ENCODE measurements at regions not wholly inside any gene's neighbourhood (a gene's known extent, or its start where the extent isn't known, plus 50 kb on each side); places are given as distances from the start of the nearest gene placed in this dataset.

DNA sequence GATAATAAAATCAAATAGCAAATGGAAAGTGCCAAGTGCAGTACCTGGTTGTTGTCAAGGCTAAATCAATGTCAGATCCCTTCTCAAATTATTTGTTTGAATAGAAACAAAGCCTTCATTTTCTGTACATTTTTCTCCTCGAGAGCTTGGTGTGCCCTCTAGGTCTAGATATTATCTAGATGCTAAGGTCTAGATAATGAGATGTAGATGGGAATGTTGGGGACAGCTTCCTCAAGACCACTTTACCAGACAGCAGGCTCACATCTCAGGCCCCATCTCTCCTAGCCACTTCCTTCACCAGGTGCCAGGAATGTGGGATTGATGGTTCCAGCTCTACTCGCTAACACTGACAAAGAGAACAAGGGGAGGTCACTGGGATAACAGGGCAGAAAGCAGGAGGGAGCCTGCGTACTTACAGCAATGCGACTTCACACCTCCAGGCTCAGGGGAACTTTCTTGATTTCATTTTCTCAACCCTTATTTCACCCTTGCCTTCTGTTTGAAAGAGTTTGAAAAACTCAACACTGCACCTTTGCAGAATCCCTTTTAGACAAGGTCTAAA lies 451.4 kb upstream of the VSTM2A start:
- H3K4me1 ChIP-seq (ENCODE audit: control insufficient read depth, insufficient read depth, low read length), result no peaks in the 10 kb centered on the region
- 88 to 91% methylated on average over 4 of the region's 4 CpGs for WGBS, 2 experiments
- no peak overlapping the region for H3K4me3 ChIP-seq (ENCODE audit: insufficient read depth, low read depth, low read length)
- H3K9me3 ChIP-seq (ENCODE audit: control insufficient read depth, low read length), result no peaks in the 10 kb centered on the region
- no peak overlapping the region for H3K27ac ChIP-seq (ENCODE audit: insufficient read depth, low read depth, low read length, poor library complexity, severe bottlenecking)
- no peaks in the 10 kb centered on the region for H3K27me3 ChIP-seq (ENCODE audit: control insufficient read depth, insufficient read depth, low read length, poor library complexity, severe bottlenecking)
- no peaks in the 10 kb centered on the region for H3K36me3 ChIP-seq (ENCODE audit: control insufficient read depth, insufficient read depth, low read length)

DNA sequence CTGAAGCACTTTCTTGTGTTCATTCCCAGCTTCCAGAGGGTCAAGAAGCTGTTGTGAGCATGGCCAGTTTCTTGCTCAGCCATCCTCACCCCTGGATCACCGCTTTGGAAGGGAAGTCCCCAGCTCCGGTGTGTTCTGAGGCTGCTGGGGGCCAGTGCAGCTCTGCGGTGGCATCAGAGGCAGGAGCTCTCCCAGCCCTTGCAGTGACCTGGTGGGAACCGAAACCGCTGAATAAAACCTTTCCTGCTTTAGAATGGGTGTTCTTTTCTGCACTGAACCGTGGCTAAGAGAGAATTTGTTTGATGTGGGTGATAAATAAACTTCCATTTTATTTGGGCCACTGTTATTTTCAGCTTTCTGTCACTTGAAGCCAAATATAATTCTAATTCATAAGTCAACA lies 450.9 kb upstream of the VSTM2A start:
- 92 to 96% methylated on average over 6 of the region's 6 CpGs for WGBS, 2 experiments
- H3K4me1 ChIP-seq (ENCODE audit: control insufficient read depth, insufficient read depth, low read length), result no peaks in the 10 kb centered on the region

DNA sequence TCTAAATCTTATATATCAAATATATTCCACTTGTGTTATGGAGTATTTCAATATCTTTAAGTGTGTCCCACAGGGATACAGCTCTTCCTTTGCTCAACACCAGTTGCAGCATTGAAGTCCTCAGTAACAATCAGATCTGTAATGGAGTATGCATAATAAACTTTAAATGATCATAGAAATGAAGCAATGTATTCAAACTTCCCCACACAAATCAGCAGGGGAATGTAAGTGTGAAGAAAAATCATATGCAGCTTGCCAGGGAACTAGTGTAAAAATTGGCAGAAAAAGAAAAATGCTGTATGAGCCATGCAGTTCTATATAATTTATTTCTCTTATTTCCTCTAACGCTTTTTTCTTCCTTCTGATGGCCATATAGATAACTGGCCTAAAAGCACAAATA lies 444.3 kb upstream of the VSTM2A start:
- Histone ChIP-seq H3K4me3 (ENCODE audit: insufficient read depth, low read depth, low read length) (no peak overlapping the region), H3K4me1 (ENCODE audit: control insufficient read depth, insufficient read depth, low read length) (no peaks in the 10 kb centered on the region), H3K27ac (ENCODE audit: insufficient read depth, low read depth, low read length, poor library complexity, severe bottlenecking) (no peak overlapping the region), H3K36me3 (ENCODE audit: control insufficient read depth, insufficient read depth, low read length) (no peaks in the 10 kb centered on the region), H3K27me3 (ENCODE audit: control insufficient read depth, insufficient read depth, low read length, poor library complexity, severe bottlenecking) (no peaks in the 10 kb centered on the region), H3K9me3 (ENCODE audit: control insufficient read depth, low read length) (no peaks in the 10 kb centered on the region)
- WGBS, 2 experiments, result 100% methylated on average over 1 of the region's 1 CpG; no CpG with 5 or more reads in 1 of the 2 experiments

More for the DNA sequence above, 450.9 kb upstream of the VSTM2A start:
- Histone ChIP-seq H3K27me3 (ENCODE audit: control insufficient read depth, insufficient read depth, low read length, poor library complexity, severe bottlenecking) (no peaks in the 10 kb centered on the region), H3K9me3 (ENCODE audit: control insufficient read depth, low read length) (no peaks in the 10 kb centered on the region), H3K36me3 (ENCODE audit: control insufficient read depth, insufficient read depth, low read length) (no peaks in the 10 kb centered on the region), H3K4me3 (ENCODE audit: insufficient read depth, low read depth, low read length) (no peak overlapping the region), H3K27ac (ENCODE audit: insufficient read depth, low read depth, low read length, poor library complexity, severe bottlenecking) (no peak overlapping the region)

DNA sequence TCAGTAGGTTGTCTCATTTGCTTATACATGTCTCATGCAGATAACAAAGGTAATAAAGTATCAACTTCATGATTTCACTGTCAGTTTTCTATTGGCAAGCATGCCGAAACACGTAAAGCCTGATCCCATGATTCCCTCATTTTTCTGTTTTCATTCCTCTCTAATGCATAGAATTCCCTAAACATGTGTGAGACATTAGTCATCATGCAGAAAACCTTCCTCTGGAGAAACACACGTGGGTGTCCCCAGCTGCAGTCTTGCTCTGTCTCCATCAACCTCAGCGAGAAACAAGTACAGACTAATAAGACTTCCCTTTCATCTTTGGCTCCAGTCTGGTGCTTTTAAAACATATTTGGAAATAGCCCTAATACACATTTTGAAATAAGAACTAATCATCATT lies 432.7 kb upstream of the VSTM2A start:
- Histone ChIP-seq H3K4me3 (ENCODE audit: insufficient read depth, low read depth, low read length) (no peak overlapping the region), H3K9me3 (ENCODE audit: control insufficient read depth, low read length) (no peaks in the 10 kb centered on the region), H3K27me3 (ENCODE audit: control insufficient read depth, insufficient read depth, low read length, poor library complexity, severe bottlenecking) (no peaks in the 10 kb centered on the region), H3K4me1 (ENCODE audit: control insufficient read depth, insufficient read depth, low read length) (no peaks in the 10 kb centered on the region), H3K27ac (ENCODE audit: insufficient read depth, low read depth, low read length, poor library complexity, severe bottlenecking) (no peak overlapping the region), H3K36me3 (ENCODE audit: control insufficient read depth, insufficient read depth, low read length) (no peaks in the 10 kb centered on the region)
- 87 to 88% methylated on average over 4 of the region's 4 CpGs for WGBS, 2 experiments

DNA sequence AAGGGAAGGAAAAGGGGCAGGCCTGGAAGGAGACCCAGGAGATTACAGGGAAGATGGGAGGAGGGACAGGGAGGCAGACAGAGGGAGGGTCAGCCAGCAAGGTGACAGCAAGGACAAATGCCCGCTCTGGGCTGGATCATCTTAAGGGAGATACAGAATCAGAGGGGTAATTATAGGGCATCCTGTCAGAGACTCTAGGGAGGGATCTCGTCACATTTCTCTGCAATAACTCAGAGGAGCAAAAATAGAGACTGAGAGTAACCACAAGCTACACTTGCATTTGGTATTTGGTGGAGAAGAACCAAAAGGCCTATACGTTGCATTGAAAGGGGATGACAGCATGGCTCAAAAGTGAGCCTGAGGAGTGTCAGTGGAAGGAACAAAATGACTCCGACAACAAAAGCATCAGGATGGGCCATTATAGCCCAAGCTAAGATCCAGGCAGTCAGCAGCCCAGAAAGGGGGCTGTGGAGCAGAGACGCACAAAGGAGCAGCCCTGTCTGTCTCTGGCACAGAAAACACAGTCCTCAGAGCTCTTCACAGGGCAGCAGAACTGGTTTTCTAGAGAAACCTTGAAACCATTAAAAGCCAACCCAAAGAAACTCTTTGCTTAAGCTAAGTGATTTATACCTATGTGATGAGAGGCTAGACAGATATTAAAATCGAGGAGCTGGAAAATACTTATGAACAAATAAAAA lies 430.2 kb upstream of the VSTM2A start:
- Histone ChIP-seq H3K36me3 (ENCODE audit: control insufficient read depth, insufficient read depth, low read length) (no peaks in the 10 kb centered on the region), H3K4me1 (ENCODE audit: control insufficient read depth, insufficient read depth, low read length) (no peaks in the 10 kb centered on the region), H3K27ac (ENCODE audit: insufficient read depth, low read depth, low read length, poor library complexity, severe bottlenecking) (no peak overlapping the region), H3K27me3 (ENCODE audit: control insufficient read depth, insufficient read depth, low read length, poor library complexity, severe bottlenecking) (no peaks in the 10 kb centered on the region), H3K4me3 (ENCODE audit: insufficient read depth, low read depth, low read length) (no peak overlapping the region), H3K9me3 (ENCODE audit: control insufficient read depth, low read length) (no peaks in the 10 kb centered on the region)
- 78 to 89% methylated on average over 5 to 6 of the region's 6 CpGs for WGBS, 2 experiments

DNA sequence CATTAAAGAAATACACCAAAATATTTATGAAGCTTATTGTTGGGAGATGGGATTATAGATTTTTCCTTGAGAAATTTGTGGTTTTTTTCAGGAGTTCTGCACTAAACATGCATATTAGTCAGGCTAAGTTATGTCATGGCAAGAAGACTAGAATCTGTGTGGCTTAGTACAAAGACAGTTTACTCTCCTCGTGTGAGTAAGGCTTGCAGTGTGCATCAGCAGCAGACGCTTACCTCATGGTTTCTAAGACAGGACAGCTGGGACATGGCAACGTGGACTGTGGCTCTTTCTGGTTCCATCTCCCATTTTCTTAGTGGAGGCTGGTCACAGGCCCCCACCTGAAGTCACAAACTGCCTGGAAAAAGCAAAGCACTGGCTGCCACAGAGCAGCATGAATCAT lies 429.6 kb upstream of the VSTM2A start:
- 86% methylated on average over 3 of the region's 3 CpGs for WGBS, 2 experiments
- H3K27ac ChIP-seq (ENCODE audit: insufficient read depth, low read depth, low read length, poor library complexity, severe bottlenecking), result no peak overlapping the region

DNA sequence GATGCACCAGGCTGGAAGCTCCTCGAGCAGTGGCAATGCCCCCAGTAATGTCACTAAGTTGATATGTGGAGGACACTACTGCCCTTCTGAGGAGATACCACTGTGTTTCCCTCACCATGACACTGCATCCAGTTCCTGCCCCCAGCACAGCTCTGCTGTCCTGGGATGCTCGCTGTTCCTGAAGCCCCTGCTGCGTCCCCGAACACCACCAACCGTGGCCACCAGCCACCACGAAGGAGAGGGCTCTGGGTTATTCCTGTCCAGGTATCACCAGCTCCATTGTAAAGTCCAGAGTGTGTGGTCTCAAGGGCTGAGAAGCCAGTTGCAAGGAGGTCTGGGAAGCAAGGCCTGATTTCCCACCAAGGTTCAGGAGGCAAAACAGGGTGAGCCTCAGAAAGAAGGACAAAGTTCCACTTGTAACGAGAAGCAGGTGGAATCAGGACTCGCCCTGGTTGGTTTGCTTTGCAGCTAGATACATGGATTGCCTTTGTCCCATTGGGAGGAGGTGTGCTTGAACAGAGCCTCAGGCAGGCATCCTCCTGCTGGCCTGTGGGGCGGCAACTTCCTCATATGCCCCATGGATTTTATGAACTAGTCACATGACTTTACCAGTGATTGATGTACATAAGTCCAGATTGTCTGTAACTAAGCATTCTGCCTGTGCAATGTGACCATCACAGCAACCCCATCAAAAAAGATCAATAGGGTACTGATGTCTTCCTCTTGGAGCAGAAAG lies 427.0 kb upstream of the VSTM2A start:
- Histone ChIP-seq H3K9me3 (ENCODE audit: control insufficient read depth, low read length) (no peaks in the 10 kb centered on the region), H3K4me1 (ENCODE audit: control insufficient read depth, insufficient read depth, low read length) (no peaks in the 10 kb centered on the region), H3K27me3 (ENCODE audit: control insufficient read depth, insufficient read depth, low read length, poor library complexity, severe bottlenecking) (no peaks in the 10 kb centered on the region), H3K4me3 (ENCODE audit: insufficient read depth, low read depth, low read length) (no peak overlapping the region), H3K36me3 (ENCODE audit: control insufficient read depth, insufficient read depth, low read length) (no peaks in the 10 kb centered on the region), H3K27ac (ENCODE audit: insufficient read depth, low read depth, low read length, poor library complexity, severe bottlenecking) (no peak overlapping the region)
- 93 to 96% methylated on average over 9 of the region's 9 CpGs for WGBS, 2 experiments

More for the DNA sequence above, 429.6 kb upstream of the VSTM2A start:
- Histone ChIP-seq H3K4me3 (ENCODE audit: insufficient read depth, low read depth, low read length) (no peak overlapping the region), H3K36me3 (ENCODE audit: control insufficient read depth, insufficient read depth, low read length) (no peaks in the 10 kb centered on the region), H3K9me3 (ENCODE audit: control insufficient read depth, low read length) (no peaks in the 10 kb centered on the region), H3K4me1 (ENCODE audit: control insufficient read depth, insufficient read depth, low read length) (no peaks in the 10 kb centered on the region), H3K27me3 (ENCODE audit: control insufficient read depth, insufficient read depth, low read length, poor library complexity, severe bottlenecking) (no peaks in the 10 kb centered on the region)

DNA sequence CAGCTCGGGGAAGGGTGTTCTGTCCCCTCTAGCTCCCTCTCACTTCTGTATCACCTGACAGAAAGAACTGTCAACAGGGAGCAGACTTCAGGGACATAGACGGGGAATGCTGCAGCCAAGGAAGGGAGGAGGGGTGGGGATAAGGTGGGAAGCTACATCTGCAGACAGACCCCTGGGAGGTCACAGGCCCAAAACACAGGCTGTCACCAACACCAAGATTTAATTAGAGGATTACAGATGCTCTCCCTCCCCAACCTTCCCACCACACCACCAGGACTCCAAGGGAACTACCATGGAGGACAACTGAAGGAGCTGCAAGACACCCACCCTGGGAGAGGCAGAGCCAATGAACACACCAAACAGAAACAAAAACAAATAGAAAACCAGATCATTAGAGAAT lies 425.2 kb upstream of the VSTM2A start:
- no peak overlapping the region for H3K27ac ChIP-seq (ENCODE audit: insufficient read depth, low read depth, low read length, poor library complexity, severe bottlenecking)
- H3K9me3 ChIP-seq (ENCODE audit: control insufficient read depth, low read length), result no peaks in the 10 kb centered on the region
- no peaks in the 10 kb centered on the region for H3K27me3 ChIP-seq (ENCODE audit: control insufficient read depth, insufficient read depth, low read length, poor library complexity, severe bottlenecking)
- 65 to 75% methylated on average over 2 of the region's 2 CpGs for WGBS, 2 experiments
- no peak overlapping the region for H3K4me3 ChIP-seq (ENCODE audit: insufficient read depth, low read depth, low read length)
- H3K4me1 ChIP-seq (ENCODE audit: control insufficient read depth, insufficient read depth, low read length), result no peaks in the 10 kb centered on the region
- H3K36me3 ChIP-seq (ENCODE audit: control insufficient read depth, insufficient read depth, low read length), result no peaks in the 10 kb centered on the region

DNA sequence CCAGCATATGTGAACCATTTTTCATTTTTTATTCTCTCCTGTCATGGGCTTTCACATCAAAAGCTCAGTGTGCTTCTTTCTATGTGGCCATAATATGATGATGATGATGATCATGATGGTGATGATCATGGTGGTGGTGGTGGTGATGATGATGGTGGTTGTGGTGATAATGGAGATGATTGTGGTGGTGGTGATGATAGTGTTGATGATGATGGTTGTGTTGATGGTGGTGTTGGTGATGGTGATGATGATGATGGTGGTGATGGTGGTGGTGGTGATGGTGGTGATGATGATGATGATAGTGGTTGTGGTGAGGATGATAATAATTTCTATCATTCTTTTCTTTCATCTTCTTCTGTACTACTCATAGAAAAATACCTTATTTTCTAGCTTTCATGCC lies 413.1 kb upstream of the VSTM2A start:
- Histone ChIP-seq H3K27ac (ENCODE audit: insufficient read depth, low read depth, low read length, poor library complexity, severe bottlenecking) (no peak overlapping the region), H3K9me3 (ENCODE audit: control insufficient read depth, low read length) (no peaks in the 10 kb centered on the region), H3K27me3 (ENCODE audit: control insufficient read depth, insufficient read depth, low read length, poor library complexity, severe bottlenecking) (no peaks in the 10 kb centered on the region), H3K4me1 (ENCODE audit: control insufficient read depth, insufficient read depth, low read length) (no peaks in the 10 kb centered on the region), H3K4me3 (ENCODE audit: insufficient read depth, low read depth, low read length) (no peak overlapping the region), H3K36me3 (ENCODE audit: control insufficient read depth, insufficient read depth, low read length) (no peaks in the 10 kb centered on the region)

DNA sequence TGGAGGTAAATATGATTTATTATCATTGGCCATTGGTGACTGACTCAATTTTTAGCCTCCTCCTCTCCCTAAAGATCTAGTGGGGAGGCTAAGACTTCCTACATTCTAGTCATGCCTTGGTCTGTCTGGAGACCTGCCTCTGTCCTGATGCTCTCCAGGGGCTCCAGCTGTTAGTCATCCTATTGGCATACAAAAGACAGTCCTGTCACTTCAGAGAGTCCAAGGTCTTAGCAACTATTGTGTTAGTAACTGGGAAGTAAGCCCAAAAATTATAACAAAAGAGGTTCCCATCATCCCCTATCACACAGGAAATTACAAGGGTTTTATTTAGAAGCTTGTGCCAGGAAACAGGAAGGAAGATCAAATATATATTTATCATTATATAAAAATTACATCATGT lies 400.6 kb upstream of the VSTM2A start:
- H3K4me1 ChIP-seq (ENCODE audit: control insufficient read depth, insufficient read depth, low read length), result no peaks in the 10 kb centered on the region

More for the DNA sequence above, 400.6 kb upstream of the VSTM2A start:
- Histone ChIP-seq H3K9me3 (ENCODE audit: control insufficient read depth, low read length) (no peaks in the 10 kb centered on the region), H3K27ac (ENCODE audit: insufficient read depth, low read depth, low read length, poor library complexity, severe bottlenecking) (no peak overlapping the region), H3K27me3 (ENCODE audit: control insufficient read depth, insufficient read depth, low read length, poor library complexity, severe bottlenecking) (no peaks in the 10 kb centered on the region), H3K4me3 (ENCODE audit: insufficient read depth, low read depth, low read length) (no peak overlapping the region), H3K36me3 (ENCODE audit: control insufficient read depth, insufficient read depth, low read length) (no peaks in the 10 kb centered on the region)

All from ectodermal cell (in vitro differentiated cells).